ENCODE measurements at regions not wholly inside any gene's neighbourhood (a gene's known extent, or its start where the extent isn't known, plus 50 kb on each side); places are given as distances from the start of the nearest gene placed in this dataset.

GRCh38 chr1:84078108-84078841, 65.8 kb upstream of the PRKACB start:
- TF ChIP-seq CTCF (IDR thresholded peaks at IDR 0.05; ENCODE audit: insufficient read depth, low read depth, low read length) = no peak
- peak overlapping the region; percentile 90 for H3K4me3 ChIP-seq (ENCODE audit: low read depth, low read length)
- peak; percentile 38 for DNase-seq (ENCODE audit: low read depth)

GRCh38 chr1:84077476-84078107, 66.5 kb upstream of the PRKACB start:
- no peak for TF ChIP-seq CTCF (IDR thresholded peaks at IDR 0.05; ENCODE audit: insufficient read depth, low read depth, low read length)
- H3K4me3 ChIP-seq (ENCODE audit: low read depth, low read length) = peak overlapping the region; percentile 90
- peak; percentile 75 for DNase-seq (ENCODE audit: low read depth)

GRCh38 chr1:84073266-84073665, 70.8 kb upstream of the PRKACB start:
- peak; percentile 27 for DNase-seq (ENCODE audit: low read depth)
- no peak overlapping the region for H3K4me3 ChIP-seq (ENCODE audit: low read depth, low read length)
- no peak for TF ChIP-seq CTCF (IDR thresholded peaks at IDR 0.05; ENCODE audit: insufficient read depth, low read depth, low read length)

GRCh38 chr1:84069236-84069845, 70.4 kb upstream of the TTLL7 start:
- no peak for TF ChIP-seq CTCF (IDR thresholded peaks at IDR 0.05; ENCODE audit: insufficient read depth, low read depth, low read length)
- H3K4me3 ChIP-seq (ENCODE audit: low read depth, low read length) = no peak overlapping the region
- no peak for DNase-seq (ENCODE audit: low read depth)

- no peak for TF ChIP-seq CTCF (IDR thresholded peaks at IDR 0.05; ENCODE audit: insufficient read depth, low read depth, low read length)
- no peak for DNase-seq (ENCODE audit: low read depth)
- no peak overlapping the region for H3K4me3 ChIP-seq (ENCODE audit: low read depth, low read length)
Measured at GRCh38 chr1:84062496-84062895, 63.6 kb upstream of the TTLL7 start.

- H3K4me3 ChIP-seq (ENCODE audit: low read depth, low read length) = no peak overlapping the region
- no peak for DNase-seq (ENCODE audit: low read depth)
- TF ChIP-seq CTCF (IDR thresholded peaks at IDR 0.05; ENCODE audit: insufficient read depth, low read depth, low read length) = no peak
Measured at GRCh38 chr1:84061336-84061735, 62.4 kb upstream of the TTLL7 start.

All from fibroblast of villous mesenchyme (primary cell).